Uterus (tissue), 3 donors: ENCODE measurements at regions not wholly inside any gene's neighbourhood (a gene's known extent, or its start where the extent isn't known, plus 50 kb on each side); places are given as distances from the start of the nearest gene placed in this dataset.

Source experiments
- DNase-seq, 2 donors: peaks; one replicate each; pipeline ENCODE4 v3.0.0-alpha.2; 2019 to 2020
- H3K27ac ChIP-seq, 2 donors: fragments of 200-600 bp; sonication (generic); 1 replicate in 1 of 2; 2 replicates in 1 of 2; pipeline ENCODE4 v1.5.1; 2016 to 2018
- H3K27me3 ChIP-seq, 2 donors: fragments of 200-600 bp; sonication (generic); one replicate each; pipeline ENCODE4 v1.5.1; 2018 to 2019; ENCODE audit warnings: control low read depth in 1 of 2
- H3K36me3 ChIP-seq, 2 donors: fragments of 200-600 bp; sonication (generic); one replicate each; pipeline ENCODE4 v1.5.1; 2019; ENCODE audit warnings: control low read depth in 1 of 2
- H3K4me1 ChIP-seq, 2 donors: fragments of 200-600 bp; sonication (generic); one replicate each; pipeline ENCODE4 v1.5.1; 2018 to 2019; ENCODE audit warnings: control low read depth in 1 of 2
- H3K4me3 ChIP-seq, 2 donors: fragments of 200-600 bp; sonication (generic); 1 replicate in 1 of 2; 2 replicates in 1 of 2; pipeline ENCODE4 v1.5.1; 2018 to 2019; ENCODE audit warnings: mild to moderate bottlenecking in 1 of 2
- H3K9me3 ChIP-seq, 2 donors: fragments of 200-600 bp; sonication (generic); one replicate each; pipeline ENCODE4 v1.5.1; 2019; ENCODE audit warnings: control low read depth in 1 of 2
- CTCF ChIP-seq, 4 experiments: fragments of 200-600 bp in 2 of 4; fragments of 450-650 bp in 2 of 4; sonication (generic) in 2 of 4; IDR thresholded peaks; one replicate each; pipeline ENCODE4 v1.5.1; 2016 to 2019; ENCODE audit warnings: antibody characterized with exemption in 4 of 4, mild to moderate bottlenecking in 2 of 4, moderate library complexity in 1 of 4
- POLR2A ChIP-seq, 2 donors: fragments of 450-650 bp; IDR thresholded peaks; one replicate each; pipeline ENCODE4 v1.6.1; 2016; ENCODE audit warnings: antibody characterized with exemption in 2 of 2, mild to moderate bottlenecking in 1 of 2, moderate library complexity in 1 of 2
- intact Hi-C: fragments of 100-400 bp; cut with DNase I; formaldehyde crosslinking; loops from one replicate; pipeline ENCODE4 v1.15.1; 2023; ENCODE audit warnings: low total_unique reads
- donor health status: DM: yes; HTN: yes; CAD: no.

DNA sequence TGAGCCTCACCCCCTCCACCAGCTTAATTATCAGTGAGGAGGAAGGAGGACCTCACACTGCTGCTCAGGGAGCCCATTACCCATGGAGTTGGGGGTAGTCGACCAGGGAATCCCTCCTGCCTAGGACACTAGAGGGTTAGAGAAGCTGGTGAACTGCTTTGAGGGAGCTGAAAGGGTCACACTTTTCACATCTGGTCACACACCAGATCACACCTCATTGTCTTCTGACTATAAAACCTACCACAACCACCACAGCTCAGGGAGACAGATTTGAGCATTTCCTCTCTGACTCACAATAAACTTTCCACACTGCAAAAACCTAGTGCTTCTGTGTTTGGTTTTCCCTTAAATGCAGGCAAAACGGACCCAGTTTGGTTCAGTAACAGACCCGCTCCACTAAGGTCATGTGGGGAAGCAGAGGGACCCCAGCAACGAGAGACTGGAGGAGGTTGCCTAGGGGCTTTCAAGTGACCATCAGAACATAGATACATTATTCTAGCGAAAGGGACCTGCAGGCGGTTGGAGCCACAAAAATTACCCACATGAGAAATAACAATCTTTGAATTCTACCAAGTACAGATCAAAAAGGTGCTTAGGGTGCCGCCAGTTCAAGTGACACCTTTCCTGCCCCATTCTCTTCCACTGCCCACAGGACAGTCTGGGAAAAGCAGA is 151.4 kb upstream of the AVPR1A start:
- peak overlapping the region; percentile 52 to 78 for H3K27ac ChIP-seq

DNA sequence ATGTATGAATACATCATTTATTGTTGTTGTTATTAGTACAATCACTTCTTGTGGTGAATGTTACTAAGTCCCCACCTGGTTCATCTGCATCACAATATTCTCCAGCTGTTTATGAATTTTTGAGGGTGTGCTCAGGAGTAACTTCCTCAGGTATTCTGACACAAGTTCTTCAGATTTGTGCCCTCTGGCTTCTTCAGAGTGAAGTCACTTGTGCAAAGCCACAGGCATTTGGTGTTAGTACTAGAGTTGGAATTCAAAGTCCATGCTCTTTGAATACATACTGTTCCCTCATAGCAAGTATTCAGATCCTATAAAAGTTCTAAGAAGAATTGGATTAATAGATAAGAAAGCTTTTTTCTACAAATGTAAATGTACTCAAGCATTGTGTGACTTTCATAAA is 150.3 kb upstream of the AVPR1A start:
- intact Hi-C loops = no loop called here
- no peak for DNase-seq
- no peaks in the 10 kb centered on the region for H3K36me3 ChIP-seq
- no peaks in the 10 kb centered on the region for H3K27me3 ChIP-seq
- no peaks in the 10 kb centered on the region for H3K9me3 ChIP-seq
- peak overlapping the region in 1 of 2 donors; percentile 78 for H3K27ac ChIP-seq
- peaks cover 0 to 8% of the 10 kb centered on the region in 2 donors for H3K4me1 ChIP-seq
- TF ChIP-seq POLR2A (IDR thresholded peaks at IDR 0.05) (no peak), CTCF (IDR thresholded peaks at IDR 0.05) (no peak)
- H3K4me3 ChIP-seq = no peak overlapping the region

More for the DNA sequence above, 151.4 kb upstream of the AVPR1A start:
- DNase-seq = no peak
- TF ChIP-seq POLR2A (IDR thresholded peaks at IDR 0.05) (no peak), CTCF (IDR thresholded peaks at IDR 0.05) (no peak)
- intact Hi-C loops = no loop called here
- H3K4me3 ChIP-seq = no peak overlapping the region
- H3K27me3 ChIP-seq = no peaks in the 10 kb centered on the region
- H3K36me3 ChIP-seq = no peaks in the 10 kb centered on the region
- H3K9me3 ChIP-seq = no peaks in the 10 kb centered on the region
- peaks cover 0 to 8% of the 10 kb centered on the region in 2 donors for H3K4me1 ChIP-seq

DNA sequence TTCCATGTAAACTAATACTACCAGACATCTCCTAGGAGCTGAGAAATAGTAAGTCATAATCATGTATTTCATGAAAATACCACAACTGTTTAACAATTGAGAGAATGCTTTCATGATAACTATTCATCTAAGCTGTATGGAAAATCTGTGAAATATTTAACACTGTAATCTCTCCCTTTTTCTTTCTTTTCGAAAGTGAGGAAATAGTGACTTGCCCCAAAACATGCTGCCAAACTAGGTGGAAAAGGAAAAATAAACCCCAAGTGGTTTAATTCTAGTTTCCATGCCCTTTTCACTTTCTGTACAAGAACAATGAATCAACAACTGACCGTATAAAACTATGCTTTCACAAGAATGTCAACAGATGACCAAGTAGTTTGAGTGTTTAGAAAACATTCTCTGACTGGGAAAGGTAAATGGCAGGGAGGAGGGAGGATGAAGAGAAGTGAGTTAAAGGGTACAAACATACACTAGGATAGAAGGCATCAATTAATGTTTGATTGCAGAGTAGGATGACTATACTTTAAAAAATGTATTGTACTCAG is 147.5 kb upstream of the AVPR1A start:
- DNase-seq = no peak
- H3K27ac ChIP-seq = peak overlapping the region in 1 of 2 donors; percentile 27
- H3K4me1 ChIP-seq = peaks cover 0 to 8% of the 10 kb centered on the region in 2 donors
- H3K36me3 ChIP-seq = no peaks in the 10 kb centered on the region
- no peak overlapping the region for H3K4me3 ChIP-seq
- no peak for TF ChIP-seq CTCF (IDR thresholded peaks at IDR 0.05)
- TF ChIP-seq POLR2A (IDR thresholded peaks at IDR 0.05) = no peak
- H3K9me3 ChIP-seq = no peaks in the 10 kb centered on the region
- no peaks in the 10 kb centered on the region for H3K27me3 ChIP-seq
- intact Hi-C loops = no loop called here

- H3K9me3 ChIP-seq = no peaks in the 10 kb centered on the region
- no peak for TF ChIP-seq POLR2A (IDR thresholded peaks at IDR 0.05)
- TF ChIP-seq CTCF (IDR thresholded peaks at IDR 0.05) = no peak
- no peaks in the 10 kb centered on the region for H3K4me1 ChIP-seq
- H3K4me3 ChIP-seq = no peak overlapping the region
- H3K27ac ChIP-seq = peak overlapping the region in 1 of 2 donors; percentile 59
- DNase-seq = no peak
- no peaks in the 10 kb centered on the region for H3K36me3 ChIP-seq
- intact Hi-C loops = no loop called here
- no peaks in the 10 kb centered on the region for H3K27me3 ChIP-seq
Measured at GRCh38 chr12:63294327-63294632, 143.3 kb upstream of the AVPR1A start.

GRCh38 chr12:63292471-63293221 is 141.6 kb upstream of the AVPR1A start:
- no peak for DNase-seq
- intact Hi-C loops = no loop called here
- TF ChIP-seq CTCF (IDR thresholded peaks at IDR 0.05) (no peak), POLR2A (IDR thresholded peaks at IDR 0.05) (no peak)

More at GRCh38 chr12:63292471-63293221, 141.6 kb upstream of the AVPR1A start:
- H3K4me3 ChIP-seq = no peak overlapping the region
- H3K36me3 ChIP-seq = no peaks in the 10 kb centered on the region
- H3K4me1 ChIP-seq = no peaks in the 10 kb centered on the region
- H3K27ac ChIP-seq = no peak overlapping the region
- H3K27me3 ChIP-seq = no peaks in the 10 kb centered on the region
- no peaks in the 10 kb centered on the region for H3K9me3 ChIP-seq
